ENCODE measurements at regions not wholly inside any gene's neighbourhood (a gene's known extent, or its start where the extent isn't known, plus 50 kb on each side); places are given as distances from the start of the nearest gene placed in this dataset.

DNA sequence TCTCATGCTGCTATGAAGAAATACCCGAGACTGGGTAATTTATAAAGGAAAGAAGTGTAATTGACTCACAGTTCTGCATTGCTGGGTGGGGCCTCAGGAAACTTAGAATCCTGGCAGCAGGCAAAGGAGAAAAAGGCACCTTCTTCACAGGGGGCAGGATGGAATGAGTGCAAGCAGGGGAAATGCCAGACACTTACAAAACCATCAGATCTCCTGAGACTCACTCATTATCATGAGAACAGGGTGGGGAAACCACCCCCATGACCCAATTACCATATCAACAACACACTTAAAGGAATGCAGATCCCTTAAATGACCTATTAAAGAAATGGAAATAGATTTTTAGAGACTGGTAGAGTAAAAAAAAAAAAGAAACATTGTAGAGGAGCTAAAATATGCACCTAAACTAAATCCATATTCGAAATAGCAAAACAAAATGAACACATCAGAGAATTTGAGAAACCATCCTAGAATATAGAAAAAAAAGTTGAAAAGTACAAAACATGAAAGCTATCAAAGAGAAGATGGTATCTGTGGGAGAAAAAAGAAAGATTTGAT is 104.3 kb upstream of the UGT8 start:
- TF ChIP-seq, protein P1, sequence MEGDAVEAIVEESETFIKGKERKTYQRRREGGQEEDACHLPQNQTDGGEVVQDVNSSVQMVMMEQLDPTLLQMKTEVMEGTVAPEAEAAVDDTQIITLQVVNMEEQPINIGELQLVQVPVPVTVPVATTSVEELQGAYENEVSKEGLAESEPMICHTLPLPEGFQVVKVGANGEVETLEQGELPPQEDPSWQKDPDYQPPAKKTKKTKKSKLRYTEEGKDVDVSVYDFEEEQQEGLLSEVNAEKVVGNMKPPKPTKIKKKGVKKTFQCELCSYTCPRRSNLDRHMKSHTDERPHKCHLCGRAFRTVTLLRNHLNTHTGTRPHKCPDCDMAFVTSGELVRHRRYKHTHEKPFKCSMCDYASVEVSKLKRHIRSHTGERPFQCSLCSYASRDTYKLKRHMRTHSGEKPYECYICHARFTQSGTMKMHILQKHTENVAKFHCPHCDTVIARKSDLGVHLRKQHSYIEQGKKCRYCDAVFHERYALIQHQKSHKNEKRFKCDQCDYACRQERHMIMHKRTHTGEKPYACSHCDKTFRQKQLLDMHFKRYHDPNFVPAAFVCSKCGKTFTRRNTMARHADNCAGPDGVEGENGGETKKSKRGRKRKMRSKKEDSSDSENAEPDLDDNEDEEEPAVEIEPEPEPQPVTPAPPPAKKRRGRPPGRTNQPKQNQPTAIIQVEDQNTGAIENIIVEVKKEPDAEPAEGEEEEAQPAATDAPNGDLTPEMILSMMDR (conservative IDR thresholded peaks at IDR 0.05 in 1 of 2, IDR thresholded peaks at IDR 0.05 in 1 of 2; ENCODE audit: low read depth in 1 of 2, low read length in 2 of 2), result no peak
- TF ChIP-seq EZH2 (IDR thresholded peaks at IDR 0.05; ENCODE audit: low read length, missing control alignments), result no peak

Measured in fibroblast of lung (primary cell).